ENCODE measurements at regions not wholly inside any gene's neighbourhood (a gene's known extent, or its start where the extent isn't known, plus 50 kb on each side); places are given as distances from the start of the nearest gene placed in this dataset.
"Not testable (repeated sequence)": the region's sequence is repeated elsewhere in the genome, so short reads cannot be mapped to it uniquely, and the experiment has no call there.

GRCh38 chr1:14350197-14350596 is 248.3 kb upstream of the KAZN start:
- DNase-seq (ENCODE audit: low read depth) = no peak

- DNase-seq (ENCODE audit: low read depth) = no peak
These were observed 245.6 kb upstream of the KAZN start for GRCh38 chr1:14352897-14353296.

GRCh38 chr1:14361005-14361404 is 237.5 kb upstream of the KAZN start:
- DNase-seq (ENCODE audit: low read depth) = not testable (repeated sequence)

GRCh38 chr1:14362331-14362730 is 236.2 kb upstream of the KAZN start:
- no peak for DNase-seq (ENCODE audit: low read depth)

- DNase-seq (ENCODE audit: low read depth) = no peak
These were observed 235.4 kb upstream of the KAZN start for GRCh38 chr1:14363036-14363590.

GRCh38 chr1:14363707-14364413 is 234.6 kb upstream of the KAZN start:
- DNase-seq (ENCODE audit: low read depth) = no peak

- DNase-seq (ENCODE audit: low read depth) = no peak
These were observed 233.0 kb upstream of the KAZN start for GRCh38 chr1:14365301-14365988.

GRCh38 chr1:14366091-14367018 is 232.1 kb upstream of the KAZN start:
- no peak for DNase-seq (ENCODE audit: low read depth)

- no peak for DNase-seq (ENCODE audit: low read depth)
These were observed 231.0 kb upstream of the KAZN start for GRCh38 chr1:14367451-14367850.

GRCh38 chr1:14369526-14370213 is 228.8 kb upstream of the KAZN start:
- DNase-seq (ENCODE audit: low read depth) = no peak

- no peak for DNase-seq (ENCODE audit: low read depth)
These were observed 226.6 kb upstream of the KAZN start for GRCh38 chr1:14371771-14372497.

GRCh38 chr1:14372526-14372925 is 226.0 kb upstream of the KAZN start:
- DNase-seq (ENCODE audit: low read depth) = no peak

GRCh38 chr1:14373081-14373758 is 225.3 kb upstream of the KAZN start:
- DNase-seq (ENCODE audit: low read depth) = no peak

GRCh38 chr1:14375226-14375625 is 223.3 kb upstream of the KAZN start:
- no peak for DNase-seq (ENCODE audit: low read depth)

- DNase-seq (ENCODE audit: low read depth) = no peak
These were observed 221.1 kb upstream of the KAZN start for GRCh38 chr1:14377386-14377785.

- DNase-seq (ENCODE audit: low read depth) = no peak
These were observed 218.1 kb upstream of the KAZN start for GRCh38 chr1:14380408-14380807.

GRCh38 chr1:14390816-14391215 is 207.7 kb upstream of the KAZN start:
- no peak for DNase-seq (ENCODE audit: low read depth)

GRCh38 chr1:14392161-14392858 is 206.2 kb upstream of the KAZN start:
- DNase-seq (ENCODE audit: low read depth) = no peak

- no peak for DNase-seq (ENCODE audit: low read depth)
These were observed 205.6 kb upstream of the KAZN start for GRCh38 chr1:14392859-14393365.

GRCh38 chr1:14396100-14396499 is 202.4 kb upstream of the KAZN start:
- no peak for DNase-seq (ENCODE audit: low read depth)

Measured in stimulated activated CD8-positive, alpha-beta memory T cell treated with anti-CD3 and anti-CD28 coated beads, Interleukin-4, amount 100 ng/mL, for 24 hours (primary cell).